CD4-positive, CD25-positive, alpha-beta regulatory T cell (primary cell): ENCODE measurements at regions not wholly inside any gene's neighbourhood (a gene's known extent, or its start where the extent isn't known, plus 50 kb on each side); places are given as distances from the start of the nearest gene placed in this dataset.
"Not testable (repeated sequence)": the region's sequence is repeated elsewhere in the genome, so short reads cannot be mapped to it uniquely, and the experiment has no call there.

Experiments
- ATAC-seq, 2 donors: fragments of 150-1000 bp; cut with Tn5 transposase; one replicate each; pipeline ENCODE4 v1.10.0; 2021; ENCODE audit warnings: low read depth in 2 of 2, moderate number of reproducible peaks in 2 of 2, moderate library complexity in 1 of 2
- DNase-seq, 3 donors: peaks; one replicate each; pipeline versions ENCODE4 v3.0.0 to v3.0.0-alpha.2; 2012 to 2022; ENCODE audit warnings: mixed read lengths in 1 of 3
- H3K27ac ChIP-seq: one replicate; pipeline ENCODE4 v1.7.0; 2013; ENCODE audit warnings: mild to moderate bottlenecking, low read length; ENCODE audit not compliant: insufficient read depth, poor library complexity, severe bottlenecking
- H3K27me3 ChIP-seq: one replicate; pipeline ENCODE4 v1.7.0; 2013; ENCODE audit warnings: low read length; ENCODE audit not compliant: control insufficient read depth, insufficient read depth
- H3K36me3 ChIP-seq: one replicate; pipeline ENCODE4 v1.7.0; 2013; ENCODE audit warnings: mild to moderate bottlenecking, low read length, moderate library complexity; ENCODE audit not compliant: control insufficient read depth, insufficient read depth
- H3K4me1 ChIP-seq: 2 replicates; pipeline ENCODE4 v1.7.0; 2013; ENCODE audit warnings: mild to moderate bottlenecking, low read length; ENCODE audit not compliant: insufficient read depth, control insufficient read depth, poor library complexity, severe bottlenecking
- H3K4me3 ChIP-seq: one replicate; pipeline ENCODE4 v1.7.0; 2013; ENCODE audit warnings: low read depth, mild to moderate bottlenecking, low read length, moderate library complexity
- H3K9me3 ChIP-seq, 2 experiments: 1 replicate in 1 of 2; 2 replicates in 1 of 2; pipeline ENCODE4 v1.7.0; 2013; ENCODE audit warnings: low read length in 2 of 2, mild to moderate bottlenecking in 1 of 2, moderate library complexity in 1 of 2; ENCODE audit not compliant: control insufficient read depth in 2 of 2
- H3K27ac Mint-ChIP-seq, 3 donors: one replicate each; pipeline ENCODE4 v1.8.0; 2020 to 2022; ENCODE audit warnings: mild to moderate bottlenecking in 3 of 3, mixed read lengths in 3 of 3, moderate library complexity in 2 of 3
- H3K27me3 Mint-ChIP-seq: one replicate; pipeline ENCODE4 v1.8.0; 2022; ENCODE audit warnings: mild to moderate bottlenecking, mixed read lengths
- H3K36me3 Mint-ChIP-seq: one replicate; pipeline ENCODE4 v1.8.0; 2020; ENCODE audit warnings: mixed read lengths
- H3K4me1 Mint-ChIP-seq, 4 donors: one replicate each; pipeline ENCODE4 v1.8.0; 2020 to 2022; ENCODE audit warnings: mixed read lengths in 4 of 4, mild to moderate bottlenecking in 1 of 4
- H3K4me3 Mint-ChIP-seq, 4 donors: one replicate each; pipeline ENCODE4 v1.8.0; 2020 to 2022; ENCODE audit warnings: mild to moderate bottlenecking in 4 of 4, mixed read lengths in 4 of 4, moderate library complexity in 3 of 4
- H3K9me3 Mint-ChIP-seq, 7 donors: one replicate each; pipeline ENCODE4 v1.8.0; 2020 to 2022; ENCODE audit warnings: mixed read lengths in 7 of 7, mild to moderate bottlenecking in 3 of 7, moderate library complexity in 2 of 7

GRCh38 chr1:208476846-208477170 lies 232.6 kb upstream of the PLXNA2 start:
- no peaks in the 10 kb centered on the region for H3K36me3 ChIP-seq
- H3K4me1 ChIP-seq = no peaks in the 10 kb centered on the region
- Mint-ChIP-seq H3K4me3 (no peak overlapping the region), H3K27ac (no peak overlapping the region), H3K27me3 (no peaks in the 10 kb centered on the region), H3K36me3 (no peaks in the 10 kb centered on the region), H3K9me3 (peaks cover 0 to 4% (median 0%) of the 10 kb centered on the region in 7 donors), H3K4me1 (peaks cover 0 to 5% (median 0%) of the 10 kb centered on the region in 4 donors)
- no peaks in the 10 kb centered on the region for H3K9me3 ChIP-seq
- ATAC-seq (no peak), DNase-seq (no peak)
- no peak overlapping the region for H3K4me3 ChIP-seq
- no peak overlapping the region for H3K27ac ChIP-seq
- no peaks in the 10 kb centered on the region for H3K27me3 ChIP-seq

GRCh38 chr1:208479435-208479834 lies 235.3 kb upstream of the PLXNA2 start:
- Mint-ChIP-seq H3K9me3 (peaks cover 0 to 7% (median 0%) of the 10 kb centered on the region in 7 donors), H3K36me3 (no peaks in the 10 kb centered on the region), H3K4me3 (no peak overlapping the region), H3K27ac (no peak overlapping the region), H3K4me1 (peaks cover 0 to 5% (median 0%) of the 10 kb centered on the region in 4 donors), H3K27me3 (no peaks in the 10 kb centered on the region)
- DNase-seq (no peak), ATAC-seq (no peak)
- Histone ChIP-seq H3K36me3 (no peaks in the 10 kb centered on the region), H3K27ac (no peak overlapping the region), H3K4me1 (no peaks in the 10 kb centered on the region), H3K27me3 (no peaks in the 10 kb centered on the region), H3K9me3 (no peaks in the 10 kb centered on the region), H3K4me3 (no peak overlapping the region)

- H3K27ac ChIP-seq = no peak overlapping the region
- ATAC-seq = no peak
- H3K4me3 Mint-ChIP-seq = no peak overlapping the region
- DNase-seq = no peak
- H3K9me3 Mint-ChIP-seq = peaks cover 0 to 4% (median 0%) of the 10 kb centered on the region in 7 donors
- no peaks in the 10 kb centered on the region for H3K36me3 ChIP-seq
- H3K27ac Mint-ChIP-seq = no peak overlapping the region
- no peaks in the 10 kb centered on the region for H3K9me3 ChIP-seq
- no peaks in the 10 kb centered on the region for H3K4me1 ChIP-seq
- no peaks in the 10 kb centered on the region for H3K4me1 Mint-ChIP-seq
- H3K27me3 ChIP-seq = no peaks in the 10 kb centered on the region
- no peak overlapping the region for H3K4me3 ChIP-seq
- no peaks in the 10 kb centered on the region for H3K36me3 Mint-ChIP-seq
- H3K27me3 Mint-ChIP-seq = no peaks in the 10 kb centered on the region
These were observed 241.3 kb upstream of the PLXNA2 start for GRCh38 chr1:208485512-208485911.

- H3K36me3 ChIP-seq = no peaks in the 10 kb centered on the region
- H3K4me1 Mint-ChIP-seq = no peaks in the 10 kb centered on the region
- H3K4me3 Mint-ChIP-seq = no peak overlapping the region
- ATAC-seq (no peak), DNase-seq (no peak)
- H3K27me3 ChIP-seq = no peaks in the 10 kb centered on the region
- H3K9me3 ChIP-seq = no peaks in the 10 kb centered on the region
- no peak overlapping the region for H3K4me3 ChIP-seq
- H3K4me1 ChIP-seq = no peaks in the 10 kb centered on the region
- no peaks in the 10 kb centered on the region for H3K36me3 Mint-ChIP-seq
- peaks cover 0 to 3% (median 0%) of the 10 kb centered on the region in 7 donors for H3K9me3 Mint-ChIP-seq
- no peaks in the 10 kb centered on the region for H3K27me3 Mint-ChIP-seq
- H3K27ac ChIP-seq = no peak overlapping the region
- H3K27ac Mint-ChIP-seq = no peak overlapping the region
These were observed 242.5 kb upstream of the PLXNA2 start for GRCh38 chr1:208486677-208487076.

GRCh38 chr1:208488432-208488831 lies 244.2 kb upstream of the PLXNA2 start:
- not testable (repeated sequence) for H3K36me3 Mint-ChIP-seq, H3K9me3 Mint-ChIP-seq, H3K4me3 Mint-ChIP-seq, H3K27ac Mint-ChIP-seq, H3K27ac ChIP-seq, H3K27me3 ChIP-seq, H3K4me1 Mint-ChIP-seq, DNase-seq, H3K36me3 ChIP-seq, H3K4me1 ChIP-seq, H3K27me3 Mint-ChIP-seq, H3K4me3 ChIP-seq, ATAC-seq, H3K9me3 ChIP-seq

- H3K4me3 Mint-ChIP-seq = no peak overlapping the region
- no peak overlapping the region for H3K27ac Mint-ChIP-seq
- no peaks in the 10 kb centered on the region for H3K9me3 ChIP-seq
- no peak overlapping the region for H3K27ac ChIP-seq
- no peak for DNase-seq
- no peaks in the 10 kb centered on the region for H3K4me1 ChIP-seq
- no peak overlapping the region for H3K4me3 ChIP-seq
- no peaks in the 10 kb centered on the region for H3K4me1 Mint-ChIP-seq
- H3K27me3 Mint-ChIP-seq = peaks cover 9% of the 10 kb centered on the region
- ATAC-seq = no peak
- no peaks in the 10 kb centered on the region for H3K36me3 Mint-ChIP-seq
- peaks cover 0 to 4% (median 1%) of the 10 kb centered on the region in 7 donors for H3K9me3 Mint-ChIP-seq
- H3K27me3 ChIP-seq = no peaks in the 10 kb centered on the region
- no peaks in the 10 kb centered on the region for H3K36me3 ChIP-seq
These were observed 252.5 kb upstream of the PLXNA2 start for GRCh38 chr1:208496467-208497371.

GRCh38 chr1:208497866-208498541 lies 253.8 kb upstream of the PLXNA2 start:
- no peaks in the 10 kb centered on the region for H3K36me3 ChIP-seq
- H3K27me3 ChIP-seq = no peaks in the 10 kb centered on the region
- H3K27ac Mint-ChIP-seq = no peak overlapping the region
- no peaks in the 10 kb centered on the region for H3K9me3 ChIP-seq
- DNase-seq (no peak), ATAC-seq (no peak)
- H3K27ac ChIP-seq = no peak overlapping the region
- H3K9me3 Mint-ChIP-seq = peaks cover 0 to 4% (median 1%) of the 10 kb centered on the region in 7 donors
- H3K36me3 Mint-ChIP-seq = no peaks in the 10 kb centered on the region
- H3K4me3 Mint-ChIP-seq = no peak overlapping the region
- H3K4me1 Mint-ChIP-seq = no peaks in the 10 kb centered on the region
- H3K4me1 ChIP-seq = no peaks in the 10 kb centered on the region
- H3K4me3 ChIP-seq = no peak overlapping the region
- H3K27me3 Mint-ChIP-seq = peaks cover 9% of the 10 kb centered on the region

- no peaks in the 10 kb centered on the region for H3K36me3 ChIP-seq
- no peaks in the 10 kb centered on the region for H3K27me3 ChIP-seq
- Mint-ChIP-seq H3K4me1 (no peaks in the 10 kb centered on the region), H3K4me3 (no peak overlapping the region), H3K36me3 (no peaks in the 10 kb centered on the region), H3K9me3 (peaks cover 0 to 4% (median under 1%) of the 10 kb centered on the region in 7 donors), H3K27me3 (peaks cover 9% of the 10 kb centered on the region), H3K27ac (no peak overlapping the region)
- no peaks in the 10 kb centered on the region for H3K9me3 ChIP-seq
- no peak for ATAC-seq
- no peak overlapping the region for H3K27ac ChIP-seq
- no peaks in the 10 kb centered on the region for H3K4me1 ChIP-seq
- no peak for DNase-seq
- H3K4me3 ChIP-seq = no peak overlapping the region
These were observed 254.8 kb upstream of the PLXNA2 start for GRCh38 chr1:208499026-208499425.
